CD4-positive, alpha-beta T cell treated with Interleukin-6 for 4 hours (primary cell): ENCODE measurements at regions not wholly inside any gene's neighbourhood (a gene's known extent, or its start where the extent isn't known, plus 50 kb on each side); places are given as distances from the start of the nearest gene placed in this dataset.
"Not testable (repeated sequence)": the region's sequence is repeated elsewhere in the genome, so short reads cannot be mapped to it uniquely, and the experiment has no call there.

Source experiments
- DNase-seq: peaks from one replicate; pipeline ENCODE4 v3.0.0-alpha.2; 2020; ENCODE audit warnings: mixed read lengths

DNA sequence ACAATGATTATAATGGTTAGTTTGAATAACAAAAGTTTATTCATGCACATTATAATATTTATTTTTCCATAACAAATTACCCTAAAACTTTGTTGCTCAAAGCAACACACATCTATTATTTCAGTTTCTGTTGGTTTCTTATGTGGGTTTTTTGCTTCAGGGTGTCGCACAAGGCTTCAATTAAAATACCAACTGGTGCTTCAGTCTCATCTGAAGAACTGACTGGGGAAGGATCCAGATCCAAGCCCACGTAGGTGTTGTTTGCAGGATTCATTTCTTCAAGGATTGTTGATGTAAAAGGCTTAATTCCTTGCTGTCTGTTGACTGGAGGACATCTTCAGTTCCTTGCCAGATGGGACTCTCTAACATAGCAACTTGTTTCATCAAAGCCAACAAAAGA lies 747.2 kb upstream of the PCDH20 start:
- no peak for DNase-seq

- no peak for DNase-seq
Observed at GRCh38 chr13:62158520-62158919, 742.9 kb upstream of the PCDH20 start.

GRCh38 chr13:62151724-62152123 lies 736.1 kb upstream of the PCDH20 start:
- not testable (repeated sequence) for DNase-seq

- no peak for DNase-seq
Observed at GRCh38 chr13:62142048-62142447, 726.4 kb upstream of the PCDH20 start.

DNA sequence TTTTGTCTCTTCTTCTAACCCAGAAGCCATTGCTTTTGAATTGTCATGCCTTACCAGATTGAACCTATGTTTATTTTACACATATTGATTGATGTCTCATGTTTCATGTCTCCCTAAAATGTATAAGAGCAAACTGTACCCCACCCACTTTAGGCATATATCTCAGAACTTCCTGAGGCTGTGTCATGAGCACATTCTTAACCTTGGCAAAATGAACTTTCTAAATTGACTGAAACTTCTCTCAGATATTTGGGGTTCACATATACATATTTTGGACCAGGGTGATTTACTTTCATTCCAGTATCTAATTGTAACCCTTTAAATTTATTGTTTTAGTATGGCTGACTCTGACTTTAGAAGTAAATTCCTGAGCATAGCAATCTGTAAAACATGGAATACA lies 723.9 kb upstream of the PCDH20 start:
- no peak for DNase-seq

DNA sequence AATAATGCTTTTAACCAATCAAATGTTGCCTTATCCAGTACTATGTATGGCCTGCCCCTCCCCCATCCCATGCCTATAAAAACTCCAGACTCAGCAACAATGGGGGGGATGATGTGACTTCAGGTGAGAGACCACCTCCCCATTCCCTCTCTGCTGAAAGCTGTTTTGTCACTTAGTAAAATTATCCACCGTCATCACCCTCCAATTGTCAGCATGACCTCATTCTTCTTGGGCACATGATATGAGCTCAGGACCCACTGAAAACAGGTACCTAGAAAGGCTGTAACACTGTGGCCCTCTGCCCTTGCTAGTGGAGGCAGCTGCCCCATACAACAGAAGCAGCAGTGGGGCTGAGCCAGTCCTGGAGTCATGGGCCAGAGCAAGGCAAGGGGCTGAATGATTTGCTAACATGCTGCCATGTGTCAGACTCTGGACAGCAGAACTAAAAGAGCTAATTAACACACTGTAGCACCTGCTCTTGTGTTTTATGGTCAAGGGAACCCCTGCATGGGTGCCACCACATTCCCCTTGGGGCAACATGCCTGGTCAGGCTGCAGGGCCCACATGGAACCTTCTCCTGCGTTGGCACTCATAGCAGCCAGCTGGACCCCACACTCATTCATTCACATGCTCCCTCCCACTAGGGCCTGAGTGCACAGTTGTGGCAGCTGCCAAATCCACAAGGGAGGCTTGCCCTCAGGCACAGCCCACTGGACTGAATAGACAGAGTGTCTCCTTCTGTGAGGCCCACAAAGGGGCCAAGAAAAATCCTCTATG lies 722.2 kb upstream of the PCDH20 start:
- no peak for DNase-seq

DNA sequence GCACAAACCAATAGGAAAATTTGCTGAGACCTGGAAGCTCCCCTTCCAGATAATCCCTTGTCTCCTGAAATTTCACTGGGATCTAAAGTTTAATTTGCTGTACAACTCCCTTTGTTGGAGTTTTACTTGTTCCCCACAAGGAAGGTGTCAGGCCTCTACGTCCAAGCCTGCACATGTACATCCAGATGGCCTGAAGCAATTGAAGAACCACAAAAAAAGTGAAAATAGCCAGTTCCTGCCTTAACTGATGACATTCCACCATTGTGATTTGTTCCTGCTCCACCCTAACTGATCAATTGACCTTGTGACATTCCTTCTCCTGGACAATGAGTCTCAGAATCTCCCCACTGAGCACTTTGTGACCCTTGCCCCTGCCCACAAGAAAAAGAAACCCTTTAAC lies 716.0 kb upstream of the PCDH20 start:
- DNase-seq: no peak

DNA sequence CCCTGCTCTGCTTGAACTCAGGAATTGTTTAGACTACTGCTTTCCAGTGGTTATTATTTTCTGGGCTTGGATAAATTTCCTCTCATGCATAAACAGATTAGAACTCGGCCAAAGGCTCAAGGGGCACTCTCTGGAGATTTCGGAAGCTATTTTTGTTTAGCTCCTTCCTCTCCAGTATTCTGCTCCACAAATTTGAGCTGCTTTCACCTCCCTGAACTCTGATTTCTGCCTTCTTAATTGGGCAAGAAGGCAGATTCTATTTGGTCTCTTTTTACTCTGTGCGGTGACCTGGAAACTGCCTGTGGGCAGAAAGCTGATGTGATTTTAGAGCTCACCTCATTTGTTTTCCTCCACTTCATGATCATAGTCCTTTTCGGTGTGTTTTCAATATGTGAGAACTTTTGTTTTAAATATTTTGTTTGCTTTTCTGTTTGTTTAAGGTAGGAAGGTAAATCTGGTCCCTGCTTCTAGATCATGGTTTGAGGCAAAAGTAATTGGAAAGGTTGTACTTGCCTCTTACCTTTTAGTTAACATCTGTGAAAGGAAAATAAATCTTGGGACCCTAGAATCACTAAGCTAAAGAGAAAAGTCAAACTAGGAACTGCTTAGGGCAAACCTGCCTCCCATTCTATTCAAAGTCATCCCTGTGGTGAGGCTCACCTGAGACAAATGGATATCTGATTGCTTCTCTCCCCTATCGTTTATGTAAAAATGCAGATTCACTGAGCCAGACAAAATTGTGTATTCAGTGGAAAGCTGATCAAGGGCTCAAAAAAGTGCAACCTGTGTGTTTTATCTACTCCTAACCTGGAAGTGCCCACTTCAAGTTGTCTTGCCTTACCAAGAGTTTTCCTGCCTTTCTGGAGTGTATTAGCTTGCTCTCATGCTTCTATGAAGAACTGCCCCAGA lies 714.7 kb upstream of the PCDH20 start:
- no peak for DNase-seq

DNA sequence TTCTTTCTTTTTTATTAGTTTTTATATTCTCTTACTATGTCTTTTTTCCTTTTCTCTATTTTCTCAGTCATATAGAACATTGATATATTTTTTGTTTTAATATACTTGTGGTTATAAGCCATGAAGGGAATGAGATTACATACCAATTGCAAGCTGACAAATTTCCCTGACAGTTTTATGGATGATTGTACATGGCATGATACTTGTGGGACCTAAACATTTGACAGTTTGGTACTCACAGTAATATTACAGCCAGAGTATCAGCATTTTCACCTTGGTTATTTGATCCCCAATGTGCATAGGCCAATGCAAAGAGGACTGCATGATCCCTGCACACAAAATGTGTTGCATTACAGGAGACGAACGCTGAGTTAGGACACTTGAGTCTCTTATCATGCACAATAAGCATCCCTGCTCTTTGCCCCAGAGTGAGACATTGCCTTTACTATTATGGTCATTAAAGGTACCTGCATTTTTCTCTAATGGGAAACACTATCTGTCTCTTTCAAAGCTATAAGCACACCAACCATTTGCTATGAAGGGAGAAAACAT lies 713.4 kb upstream of the PCDH20 start:
- no peak for DNase-seq

- DNase-seq: no peak
Observed at GRCh38 chr13:62126400-62126799, 710.8 kb upstream of the PCDH20 start.

- no peak for DNase-seq
Observed at GRCh38 chr13:62125451-62125850, 709.8 kb upstream of the PCDH20 start.

GRCh38 chr13:62123409-62123808 lies 707.8 kb upstream of the PCDH20 start:
- DNase-seq: no peak

DNA sequence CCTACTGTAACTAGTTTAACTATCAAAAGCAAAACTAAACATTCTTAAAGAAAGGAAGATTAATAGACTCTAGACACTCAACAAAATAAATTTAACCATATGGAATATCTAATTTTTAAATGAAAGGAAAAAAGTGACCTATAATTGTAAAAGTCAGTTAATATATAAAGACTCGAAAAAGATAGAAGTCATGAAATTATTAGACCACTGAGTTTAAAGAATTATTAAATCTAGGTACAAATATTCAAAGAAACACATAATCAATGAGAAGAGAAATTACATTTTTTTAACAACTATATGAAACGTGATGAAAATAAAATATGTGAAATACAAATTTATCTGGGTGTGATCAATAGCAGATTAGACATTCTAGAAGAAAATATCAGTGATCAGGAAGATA lies 706.8 kb upstream of the PCDH20 start:
- no peak for DNase-seq

- no peak for DNase-seq
Observed at GRCh38 chr13:62119739-62120700, 704.4 kb upstream of the PCDH20 start.

GRCh38 chr13:62115831-62116230 lies 700.2 kb upstream of the PCDH20 start:
- no peak for DNase-seq

DNA sequence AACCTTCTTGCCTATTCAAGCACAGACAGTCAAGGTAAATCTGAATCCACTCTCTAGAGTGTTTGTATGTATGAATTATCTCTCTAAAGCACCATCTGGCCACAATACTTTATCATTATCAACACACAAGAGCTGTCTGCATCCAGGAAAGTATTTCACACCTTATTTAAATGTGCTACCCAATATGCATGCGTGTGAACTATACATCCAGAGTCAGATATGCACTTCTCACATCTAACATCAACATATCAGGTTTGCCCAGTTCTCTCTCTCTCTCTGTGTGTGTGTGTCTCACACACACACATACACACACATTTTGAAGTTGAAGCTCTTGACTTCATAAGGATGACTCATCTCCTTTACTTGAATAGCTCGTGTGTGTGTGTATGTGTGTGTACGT lies 697.5 kb upstream of the PCDH20 start:
- no peak for DNase-seq

DNA sequence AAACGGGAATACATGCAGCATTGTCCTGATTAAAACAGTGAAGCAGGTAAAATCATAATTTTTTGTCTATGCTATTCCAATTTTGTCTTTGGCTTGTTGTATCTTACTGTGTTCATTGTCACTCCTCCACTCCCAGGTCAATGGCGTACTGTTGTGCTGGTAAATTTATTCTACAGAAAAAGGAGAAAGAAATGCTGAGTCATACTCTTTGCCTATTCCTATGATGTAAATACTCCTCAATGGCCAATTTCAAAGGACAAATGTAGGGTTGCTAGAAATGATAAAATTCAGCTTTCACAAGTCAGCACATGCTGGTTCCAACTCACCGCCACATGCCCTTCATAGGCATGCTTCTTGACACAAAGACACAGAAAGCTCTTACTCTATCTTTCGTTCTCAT lies 694.4 kb upstream of the PCDH20 start:
- DNase-seq: no peak

DNA sequence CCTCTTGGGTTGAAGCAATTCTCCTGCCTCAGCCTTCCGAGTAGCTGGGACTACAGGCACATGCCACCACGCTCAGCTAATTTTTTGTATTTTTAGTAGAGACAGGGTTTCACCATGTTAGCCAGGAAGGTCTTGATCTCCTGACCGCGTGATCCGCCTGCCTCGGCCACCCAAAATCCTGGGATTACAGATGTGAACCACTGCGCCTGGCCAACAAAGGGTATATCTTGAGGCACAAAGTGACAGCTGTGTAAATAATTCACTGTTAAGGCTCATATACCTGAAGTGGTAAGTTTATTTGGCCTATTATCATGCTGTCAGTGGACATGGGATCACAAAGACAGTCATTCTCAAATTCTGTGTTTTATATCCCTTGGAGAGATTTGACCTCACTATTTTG lies 688.5 kb upstream of the PCDH20 start:
- not testable (repeated sequence) for DNase-seq

GRCh38 chr13:62096652-62097051 lies 681.0 kb upstream of the PCDH20 start:
- no peak for DNase-seq

GRCh38 chr13:62094932-62095331 lies 679.3 kb upstream of the PCDH20 start:
- no peak for DNase-seq

GRCh38 chr13:62093984-62094780 lies 678.5 kb upstream of the PCDH20 start:
- no peak for DNase-seq

- no peak for DNase-seq
Observed at GRCh38 chr13:62092949-62093348, 677.3 kb upstream of the PCDH20 start.
